Fibroblast of mammary gland (primary cell): ENCODE measurements at regions not wholly inside any gene's neighbourhood (a gene's known extent, or its start where the extent isn't known, plus 50 kb on each side); places are given as distances from the start of the nearest gene placed in this dataset.

Source experiments
- DNase-seq: peaks from one replicate; pipeline ENCODE4 v3.0.0-alpha.2; 2010; ENCODE audit warnings: low read depth
- H3K4me3 ChIP-seq: 2 replicates; pipeline ENCODE4 v1.5.1; 2011; ENCODE audit warnings: low read depth, mild to moderate bottlenecking, low read length, moderate library complexity; ENCODE audit not compliant: control insufficient read depth
- TF ChIP-seq, protein P1 (sequence below): conservative IDR thresholded peaks from 2 replicates; pipeline ENCODE4 v1.5.1; 2011; ENCODE audit warnings: low read depth, low read length, inconsistent platforms; ENCODE audit not compliant: control insufficient read depth, insufficient read depth

DNA sequence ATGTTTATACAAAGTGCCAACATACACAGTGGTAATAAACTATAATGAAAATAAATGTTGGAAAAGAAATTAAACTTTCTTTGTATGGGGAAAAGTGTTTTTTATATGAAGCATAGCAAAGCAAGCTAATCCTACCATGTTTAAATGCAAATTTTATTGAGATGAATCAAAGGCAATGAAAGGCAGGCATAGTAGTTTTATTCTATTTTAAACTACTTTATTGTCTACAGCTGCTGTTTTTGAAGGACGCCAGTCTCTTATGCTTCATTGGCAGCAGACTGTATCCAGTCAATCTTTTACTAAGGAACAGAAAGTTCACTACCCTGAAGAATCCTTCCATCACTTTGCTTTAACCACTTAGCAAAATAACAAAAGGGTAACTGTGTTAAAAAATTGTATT, 761.0 kb downstream of the ROBO2 start:
- TF ChIP-seq, protein P1, sequence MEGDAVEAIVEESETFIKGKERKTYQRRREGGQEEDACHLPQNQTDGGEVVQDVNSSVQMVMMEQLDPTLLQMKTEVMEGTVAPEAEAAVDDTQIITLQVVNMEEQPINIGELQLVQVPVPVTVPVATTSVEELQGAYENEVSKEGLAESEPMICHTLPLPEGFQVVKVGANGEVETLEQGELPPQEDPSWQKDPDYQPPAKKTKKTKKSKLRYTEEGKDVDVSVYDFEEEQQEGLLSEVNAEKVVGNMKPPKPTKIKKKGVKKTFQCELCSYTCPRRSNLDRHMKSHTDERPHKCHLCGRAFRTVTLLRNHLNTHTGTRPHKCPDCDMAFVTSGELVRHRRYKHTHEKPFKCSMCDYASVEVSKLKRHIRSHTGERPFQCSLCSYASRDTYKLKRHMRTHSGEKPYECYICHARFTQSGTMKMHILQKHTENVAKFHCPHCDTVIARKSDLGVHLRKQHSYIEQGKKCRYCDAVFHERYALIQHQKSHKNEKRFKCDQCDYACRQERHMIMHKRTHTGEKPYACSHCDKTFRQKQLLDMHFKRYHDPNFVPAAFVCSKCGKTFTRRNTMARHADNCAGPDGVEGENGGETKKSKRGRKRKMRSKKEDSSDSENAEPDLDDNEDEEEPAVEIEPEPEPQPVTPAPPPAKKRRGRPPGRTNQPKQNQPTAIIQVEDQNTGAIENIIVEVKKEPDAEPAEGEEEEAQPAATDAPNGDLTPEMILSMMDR, result no peak
- no peak overlapping the region for H3K4me3 ChIP-seq
- DNase-seq, result no peak

DNA sequence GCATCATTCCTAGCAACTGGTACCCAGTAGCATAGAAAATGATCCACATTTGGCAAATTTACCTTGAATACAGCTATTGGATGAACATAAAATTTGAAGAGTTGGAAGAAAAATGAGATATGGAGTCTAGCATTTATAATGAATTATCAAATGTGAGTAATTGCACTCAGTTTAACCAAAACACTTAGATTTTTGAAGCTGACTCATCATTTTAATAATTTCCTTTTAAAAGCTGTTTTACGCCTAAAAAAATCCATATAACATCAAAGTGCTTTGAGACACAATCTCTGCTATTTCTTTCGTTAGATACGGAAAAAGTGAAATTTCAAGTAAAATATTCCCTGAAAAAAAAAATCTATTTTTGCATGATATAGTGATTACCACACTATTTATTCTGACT, 767.4 kb downstream of the ROBO2 start:
- no peak overlapping the region for H3K4me3 ChIP-seq
- no peak for DNase-seq
- TF ChIP-seq, protein P1, result no peak

DNA sequence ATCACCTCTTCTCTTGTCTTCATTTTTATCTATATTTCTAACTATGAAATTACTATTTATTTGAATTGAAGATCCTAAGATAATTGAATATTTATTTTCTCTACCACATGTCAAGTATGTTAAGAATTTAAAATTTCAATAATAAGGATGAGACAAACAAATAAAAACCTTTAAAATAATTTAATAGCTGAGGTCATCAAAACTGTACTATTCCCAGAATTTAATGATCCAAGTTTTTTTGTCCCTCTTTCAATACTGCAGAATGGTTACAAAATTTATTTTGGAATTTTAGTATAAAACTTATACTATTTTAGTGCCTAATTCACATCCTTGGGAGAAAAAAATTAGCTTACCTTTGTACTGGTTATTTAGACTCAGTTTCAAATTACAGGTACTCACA, 774.9 kb downstream of the ROBO2 start:
- no peak overlapping the region for H3K4me3 ChIP-seq
- DNase-seq, result no peak
- TF ChIP-seq, protein P1, result no peak

DNA sequence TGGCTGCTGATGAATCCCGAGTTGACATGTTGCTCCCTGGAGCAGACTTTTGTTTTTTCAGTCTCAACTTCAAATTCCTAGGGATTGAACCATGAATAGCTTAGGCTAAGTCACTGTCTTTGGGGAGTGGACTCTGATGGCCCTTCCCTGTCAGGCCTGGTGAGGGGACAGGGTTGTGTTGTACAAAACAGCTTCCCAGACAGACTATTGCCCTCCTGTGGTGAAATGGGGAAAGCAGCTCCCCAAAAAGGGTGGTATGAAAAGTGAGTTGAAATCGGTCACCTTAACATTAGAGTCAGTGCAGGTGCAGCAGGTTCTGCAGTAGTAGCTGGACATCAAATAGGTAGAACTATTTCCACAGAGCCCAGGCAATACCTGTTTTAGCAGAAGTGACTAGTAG, 775.6 kb downstream of the ROBO2 start:
- TF ChIP-seq, protein P1, result peak; percentile 4
- DNase-seq, result no peak
- H3K4me3 ChIP-seq, result no peak overlapping the region

DNA sequence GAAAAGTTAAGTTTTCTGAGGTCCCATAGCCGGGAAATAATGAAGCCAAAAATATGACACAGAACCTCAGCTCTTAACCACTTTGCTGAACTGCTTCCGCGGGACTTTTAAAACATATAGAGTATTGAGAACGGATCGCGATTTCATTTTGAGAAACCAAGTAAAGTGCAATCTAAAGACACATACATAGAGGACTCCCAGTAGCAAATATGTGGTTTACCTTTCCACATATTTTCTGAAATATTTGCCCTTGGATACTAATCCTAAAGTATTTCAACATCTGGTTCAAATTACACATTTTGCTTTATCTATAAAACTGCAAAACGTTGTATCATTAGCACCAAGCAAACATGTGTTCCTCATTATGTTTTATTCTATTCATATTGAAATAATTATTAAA, 776.5 kb downstream of the ROBO2 start:
- no peak overlapping the region for H3K4me3 ChIP-seq
- DNase-seq, result no peak
- TF ChIP-seq, protein P1, result no peak

DNA sequence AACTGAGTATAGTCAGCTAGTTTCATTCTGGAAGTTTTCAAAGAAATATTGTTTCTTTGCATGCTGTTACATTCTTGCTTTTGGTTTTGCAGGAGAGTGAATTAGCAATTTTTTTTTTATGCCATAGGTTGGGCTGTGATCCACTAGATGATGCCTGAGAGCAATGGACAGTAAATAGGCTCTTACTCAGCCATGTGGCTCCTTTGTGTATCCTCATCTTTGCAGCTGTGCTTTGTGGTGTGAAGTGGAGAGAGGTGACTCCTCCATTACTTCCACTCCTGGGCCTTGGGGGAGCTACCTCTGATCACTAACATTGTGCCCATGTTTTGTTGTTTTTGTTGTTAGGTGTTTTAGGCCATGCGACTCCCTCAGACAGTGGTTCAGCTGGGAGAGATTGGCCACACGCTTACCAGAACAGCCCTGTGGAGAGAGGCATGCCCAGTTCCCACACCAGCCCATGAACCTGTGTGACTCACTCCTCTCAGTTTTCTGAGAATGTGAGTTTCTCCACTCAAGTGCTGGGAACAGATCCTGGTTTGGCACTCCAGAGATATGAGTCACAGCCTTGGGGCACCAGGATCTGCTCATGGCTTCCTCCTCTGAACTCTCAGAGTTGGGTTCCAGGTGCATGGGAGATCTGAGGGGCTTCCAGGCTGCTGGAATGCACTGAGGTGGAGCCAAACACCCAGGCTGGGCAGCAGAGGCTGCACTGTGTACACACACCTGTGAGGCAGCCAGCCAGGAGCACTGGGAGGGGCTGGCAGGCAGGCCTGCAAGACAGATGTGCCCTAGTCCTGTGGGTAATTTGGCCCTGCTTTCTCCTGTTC, 785.3 kb downstream of the ROBO2 start:
- peak; percentile 44 for DNase-seq
- TF ChIP-seq, protein P1, result no peak

More for the DNA sequence above, 785.3 kb downstream of the ROBO2 start:
- H3K4me3 ChIP-seq, result no peak overlapping the region
